ENCODE measurements at regions not wholly inside any gene's neighbourhood (a gene's known extent, or its start where the extent isn't known, plus 50 kb on each side); places are given as distances from the start of the nearest gene placed in this dataset.

DNA sequence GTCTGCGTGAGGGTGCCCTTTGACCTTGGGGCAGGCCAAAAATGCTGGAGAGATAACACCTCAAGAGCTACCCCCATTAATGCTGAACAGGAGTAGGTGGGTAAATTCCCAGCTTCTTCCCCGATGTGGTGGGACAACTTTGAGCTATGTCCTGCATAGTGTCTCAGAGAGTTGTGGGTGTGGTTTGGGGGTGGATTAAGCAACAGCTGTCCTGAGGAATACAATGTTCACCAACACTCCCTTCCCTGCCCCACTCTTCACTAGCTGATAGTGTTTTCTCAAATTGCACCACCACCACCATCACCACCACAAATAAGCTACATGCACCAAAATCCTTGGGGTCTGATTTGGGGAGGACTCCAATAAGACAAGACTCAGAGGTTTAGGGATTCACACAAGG, 258.4 kb downstream of the HLX start:
- H3K27ac ChIP-seq = no peak overlapping the region; the same call in 1 of the 2 replicates
- TF ChIP-seq ZFX (IDR thresholded peaks at IDR 0.05) = no peak
- TF ChIP-seq, protein P1, sequence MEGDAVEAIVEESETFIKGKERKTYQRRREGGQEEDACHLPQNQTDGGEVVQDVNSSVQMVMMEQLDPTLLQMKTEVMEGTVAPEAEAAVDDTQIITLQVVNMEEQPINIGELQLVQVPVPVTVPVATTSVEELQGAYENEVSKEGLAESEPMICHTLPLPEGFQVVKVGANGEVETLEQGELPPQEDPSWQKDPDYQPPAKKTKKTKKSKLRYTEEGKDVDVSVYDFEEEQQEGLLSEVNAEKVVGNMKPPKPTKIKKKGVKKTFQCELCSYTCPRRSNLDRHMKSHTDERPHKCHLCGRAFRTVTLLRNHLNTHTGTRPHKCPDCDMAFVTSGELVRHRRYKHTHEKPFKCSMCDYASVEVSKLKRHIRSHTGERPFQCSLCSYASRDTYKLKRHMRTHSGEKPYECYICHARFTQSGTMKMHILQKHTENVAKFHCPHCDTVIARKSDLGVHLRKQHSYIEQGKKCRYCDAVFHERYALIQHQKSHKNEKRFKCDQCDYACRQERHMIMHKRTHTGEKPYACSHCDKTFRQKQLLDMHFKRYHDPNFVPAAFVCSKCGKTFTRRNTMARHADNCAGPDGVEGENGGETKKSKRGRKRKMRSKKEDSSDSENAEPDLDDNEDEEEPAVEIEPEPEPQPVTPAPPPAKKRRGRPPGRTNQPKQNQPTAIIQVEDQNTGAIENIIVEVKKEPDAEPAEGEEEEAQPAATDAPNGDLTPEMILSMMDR (conservative IDR thresholded peaks at IDR 0.05) = no peak

DNA sequence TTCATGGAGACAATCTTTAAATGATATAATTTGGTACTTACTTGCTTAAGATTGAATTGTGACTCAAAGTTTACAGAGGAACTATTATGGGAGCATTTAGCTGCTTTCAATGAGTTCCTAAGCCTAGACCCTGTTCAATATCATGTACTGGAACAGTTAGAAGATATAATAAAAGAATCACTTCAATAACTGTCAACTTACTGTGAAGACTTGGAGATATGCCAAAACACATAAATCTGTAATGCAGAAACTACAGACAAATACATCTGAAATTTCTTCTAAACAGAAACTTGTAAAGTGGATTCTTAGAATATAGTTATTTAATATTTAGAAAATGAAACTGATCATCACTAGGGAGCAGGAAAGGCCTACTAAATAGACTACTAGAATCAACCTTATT, 259.3 kb downstream of the HLX start:
- no peak overlapping the region for H3K27ac ChIP-seq
- TF ChIP-seq, protein P1 (conservative IDR thresholded peaks at IDR 0.05) = no peak
- TF ChIP-seq ZFX (IDR thresholded peaks at IDR 0.05) = no peak

DNA sequence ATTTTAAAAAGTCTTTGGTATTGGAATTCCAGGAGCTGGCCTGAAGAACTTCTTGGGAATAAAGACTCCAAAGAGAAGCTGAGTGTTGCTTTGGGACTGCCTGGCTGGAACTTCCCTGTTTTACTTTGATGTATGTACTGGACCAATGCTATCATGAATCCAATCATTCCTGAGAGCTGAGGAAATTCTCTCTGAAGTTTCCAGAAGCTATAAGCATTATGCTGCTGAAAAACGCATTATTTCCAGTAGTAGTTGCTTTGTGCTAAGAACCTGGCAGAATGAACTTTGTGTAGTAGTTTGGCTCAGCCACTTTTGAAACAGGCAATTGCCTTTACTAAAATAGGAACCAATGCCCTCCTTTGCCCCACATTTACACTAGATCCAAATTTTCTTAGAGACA, 260.7 kb downstream of the HLX start:
- H3K27ac ChIP-seq = no peak overlapping the region; the same call in 1 of the 2 replicates
- TF ChIP-seq, protein P1 (conservative IDR thresholded peaks at IDR 0.05) = no peak
- TF ChIP-seq ZFX (IDR thresholded peaks at IDR 0.05) = no peak

DNA sequence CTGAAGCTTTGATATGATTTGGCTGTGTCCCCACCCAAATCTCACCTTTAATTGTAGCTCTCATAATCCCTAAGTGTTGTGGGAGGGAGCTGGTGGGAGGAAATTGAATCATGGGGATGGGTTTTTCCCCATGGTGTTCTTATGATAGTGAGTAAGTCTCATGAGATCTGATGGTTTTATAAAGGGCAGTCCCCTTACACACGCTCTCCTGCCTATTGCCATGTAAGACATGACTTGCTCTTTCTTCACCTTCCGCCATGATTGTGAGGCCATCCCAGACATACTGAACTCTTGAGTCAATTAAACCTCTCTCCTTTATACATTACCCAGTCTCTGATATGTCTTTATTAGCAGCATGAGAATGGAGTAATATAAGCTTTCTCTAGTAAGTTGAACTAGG, 261.9 kb downstream of the HLX start:
- H3K27ac ChIP-seq = no peak overlapping the region
- TF ChIP-seq, protein P1 (conservative IDR thresholded peaks at IDR 0.05) = no peak
- no peak for TF ChIP-seq ZFX (IDR thresholded peaks at IDR 0.05)

DNA sequence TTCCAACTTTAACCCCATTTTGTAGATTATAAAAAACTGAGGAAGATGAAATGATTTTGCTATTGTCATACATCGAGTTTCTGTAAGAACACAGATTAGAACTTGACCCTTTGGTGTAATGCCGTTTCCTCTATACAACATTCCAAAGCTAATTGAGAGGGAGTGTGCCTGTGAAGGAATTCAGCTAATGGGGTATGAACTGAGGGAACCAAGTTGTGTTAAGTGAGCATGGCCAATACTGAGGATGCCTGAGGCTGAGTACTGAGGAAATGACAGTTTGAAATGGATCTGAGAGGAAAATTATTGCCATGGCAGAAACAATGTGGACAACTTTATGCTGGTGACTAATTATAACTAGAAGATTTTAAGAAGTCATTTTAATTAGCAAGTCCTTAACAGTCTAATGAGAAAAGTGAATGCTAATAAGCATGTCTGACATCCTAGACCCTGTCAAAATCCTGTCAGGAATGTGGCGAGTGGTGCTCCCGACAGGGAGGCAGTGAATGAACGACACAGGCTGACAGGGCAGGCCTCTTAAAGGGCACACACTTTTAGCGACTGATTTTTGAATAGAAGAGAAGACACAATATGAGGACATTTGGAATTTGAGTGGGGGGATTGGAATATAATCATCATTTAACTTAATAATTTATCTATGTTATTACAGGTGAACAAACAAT, 262.5 kb downstream of the HLX start:
- no peak for TF ChIP-seq ZFX (IDR thresholded peaks at IDR 0.05)
- TF ChIP-seq, protein P1 (conservative IDR thresholded peaks at IDR 0.05) = no peak
- H3K27ac ChIP-seq = peak overlapping the region; percentile 71; the same call in 1 of the 2 replicates

DNA sequence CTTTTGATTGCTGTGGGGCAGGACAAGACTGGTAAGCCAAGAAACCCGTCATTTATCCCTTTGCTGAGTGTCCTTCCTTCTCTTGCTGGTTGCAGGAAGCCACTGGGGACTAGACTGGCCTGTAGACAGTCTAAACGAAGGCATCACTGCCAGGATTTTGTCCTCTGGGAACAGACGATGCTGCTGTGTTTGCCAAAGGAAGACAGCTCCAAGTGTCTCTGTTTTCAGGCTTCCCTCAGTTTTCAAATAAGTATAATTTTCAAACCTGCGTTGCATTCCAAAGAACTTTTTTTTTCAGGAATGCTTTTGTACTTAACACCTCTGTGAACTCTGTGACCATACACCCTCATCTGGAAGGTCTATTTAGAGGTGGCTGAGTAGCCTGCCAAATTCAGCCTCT, 269.4 kb downstream of the HLX start:
- no peak for TF ChIP-seq ZFX (IDR thresholded peaks at IDR 0.05)
- TF ChIP-seq, protein P1 (conservative IDR thresholded peaks at IDR 0.05) = no peak
- peak overlapping the region; percentile 47; the same call in 1 of the 2 replicates for H3K27ac ChIP-seq

DNA sequence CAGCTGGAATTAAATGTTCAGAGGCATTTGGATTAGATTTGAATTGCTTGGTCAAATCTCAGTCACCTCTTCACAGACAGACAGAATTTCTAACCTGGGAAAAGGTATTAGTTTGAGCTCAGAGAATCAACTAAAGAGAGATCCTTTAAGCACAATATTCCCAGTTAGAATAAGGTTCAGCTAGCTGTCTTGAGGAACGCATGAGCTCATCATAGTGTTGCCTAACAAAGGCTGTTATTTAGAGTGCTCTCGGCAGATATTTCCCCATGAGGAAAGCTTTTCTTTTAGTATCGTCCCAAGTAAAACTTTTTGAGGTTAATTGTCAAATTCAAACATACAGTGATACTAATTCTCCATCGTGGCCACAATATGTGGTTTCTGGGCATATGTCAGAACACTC, 269.9 kb downstream of the HLX start:
- H3K27ac ChIP-seq = peak overlapping the region; percentile 47; the same call in 1 of the 2 replicates
- TF ChIP-seq, protein P1 (conservative IDR thresholded peaks at IDR 0.05) = no peak
- TF ChIP-seq ZFX (IDR thresholded peaks at IDR 0.05) = no peak
